Colonic mucosa (tissue), 4 donors: ENCODE measurements at regions not wholly inside any gene's neighbourhood (a gene's known extent, or its start where the extent isn't known, plus 50 kb on each side); places are given as distances from the start of the nearest gene placed in this dataset.

ENCODE experiments used
- DNase-seq: peaks from one replicate; pipeline ENCODE4 v3.0.0-alpha.2; 2020
- H3K27ac ChIP-seq: fragments of 200-600 bp; one replicate; pipeline ENCODE4 v1.8.0; 2021
- H3K27me3 ChIP-seq: fragments of 200-600 bp; one replicate; pipeline ENCODE4 v1.8.0; 2021
- H3K36me3 ChIP-seq: fragments of 200-600 bp; one replicate; pipeline ENCODE4 v1.8.0; 2021
- H3K4me1 ChIP-seq: fragments of 200-600 bp; one replicate; pipeline ENCODE4 v1.8.0; 2021; ENCODE audit warnings: mild to moderate bottlenecking
- H3K4me3 ChIP-seq: fragments of 200-600 bp; one replicate; pipeline ENCODE4 v1.8.0; 2021
- H3K9ac ChIP-seq, 2 donors: one replicate each; pipeline ENCODE4 v1.7.0; 2013; ENCODE audit warnings: control low read depth in 2 of 2, low read depth in 2 of 2, low read length in 2 of 2
- H3K9me3 ChIP-seq: fragments of 200-600 bp; one replicate; pipeline ENCODE4 v1.8.0; 2021
- intact Hi-C: fragments of 100-400 bp; cut with DNase I; formaldehyde crosslinking; loops from one replicate; pipeline ENCODE4 v1.14.1; 2022
- TF ChIP-seq, protein P1 (sequence below): fragments of 200-600 bp; IDR thresholded peaks from one replicate; pipeline ENCODE4 v1.8.0; 2022; ENCODE audit warnings: antibody characterized with exemption, mild to moderate bottlenecking
- donor health status: healthy.
- donor health status: DM: no; HTN: no; CAD: no.
- donor health status: DM: no; HTN: no; CAD: no.

DNA sequence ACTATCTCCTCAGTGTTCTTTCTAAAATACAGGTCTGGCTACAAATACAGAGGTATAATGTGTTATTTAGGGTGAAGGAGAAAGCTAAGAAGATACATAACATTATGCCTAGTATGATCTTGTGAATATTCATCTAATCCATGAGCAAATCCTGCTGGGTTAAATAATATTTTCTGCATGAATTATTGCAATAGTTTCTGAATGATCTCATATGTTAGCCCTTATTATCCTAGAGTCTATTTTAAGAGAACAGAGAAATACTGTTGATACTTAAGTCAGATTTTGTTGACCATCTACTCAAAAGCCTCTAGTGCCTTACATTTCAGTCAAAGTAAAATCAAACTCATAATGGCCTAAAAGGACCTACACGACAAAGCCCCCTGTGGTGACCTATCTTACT lies 382.3 kb downstream of the FIGN start:
- no peak overlapping the region for H3K9ac ChIP-seq
- H3K4me3 ChIP-seq = no peak overlapping the region
- TF ChIP-seq, protein P1, sequence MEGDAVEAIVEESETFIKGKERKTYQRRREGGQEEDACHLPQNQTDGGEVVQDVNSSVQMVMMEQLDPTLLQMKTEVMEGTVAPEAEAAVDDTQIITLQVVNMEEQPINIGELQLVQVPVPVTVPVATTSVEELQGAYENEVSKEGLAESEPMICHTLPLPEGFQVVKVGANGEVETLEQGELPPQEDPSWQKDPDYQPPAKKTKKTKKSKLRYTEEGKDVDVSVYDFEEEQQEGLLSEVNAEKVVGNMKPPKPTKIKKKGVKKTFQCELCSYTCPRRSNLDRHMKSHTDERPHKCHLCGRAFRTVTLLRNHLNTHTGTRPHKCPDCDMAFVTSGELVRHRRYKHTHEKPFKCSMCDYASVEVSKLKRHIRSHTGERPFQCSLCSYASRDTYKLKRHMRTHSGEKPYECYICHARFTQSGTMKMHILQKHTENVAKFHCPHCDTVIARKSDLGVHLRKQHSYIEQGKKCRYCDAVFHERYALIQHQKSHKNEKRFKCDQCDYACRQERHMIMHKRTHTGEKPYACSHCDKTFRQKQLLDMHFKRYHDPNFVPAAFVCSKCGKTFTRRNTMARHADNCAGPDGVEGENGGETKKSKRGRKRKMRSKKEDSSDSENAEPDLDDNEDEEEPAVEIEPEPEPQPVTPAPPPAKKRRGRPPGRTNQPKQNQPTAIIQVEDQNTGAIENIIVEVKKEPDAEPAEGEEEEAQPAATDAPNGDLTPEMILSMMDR = no peak
- H3K27me3 ChIP-seq = no peaks in the 10 kb centered on the region
- H3K27ac ChIP-seq = no peak overlapping the region
- intact Hi-C loops = no loop called here
- DNase-seq = no peak
- H3K36me3 ChIP-seq = no peaks in the 10 kb centered on the region
- no peaks in the 10 kb centered on the region for H3K4me1 ChIP-seq
- H3K9me3 ChIP-seq = no peaks in the 10 kb centered on the region

DNA sequence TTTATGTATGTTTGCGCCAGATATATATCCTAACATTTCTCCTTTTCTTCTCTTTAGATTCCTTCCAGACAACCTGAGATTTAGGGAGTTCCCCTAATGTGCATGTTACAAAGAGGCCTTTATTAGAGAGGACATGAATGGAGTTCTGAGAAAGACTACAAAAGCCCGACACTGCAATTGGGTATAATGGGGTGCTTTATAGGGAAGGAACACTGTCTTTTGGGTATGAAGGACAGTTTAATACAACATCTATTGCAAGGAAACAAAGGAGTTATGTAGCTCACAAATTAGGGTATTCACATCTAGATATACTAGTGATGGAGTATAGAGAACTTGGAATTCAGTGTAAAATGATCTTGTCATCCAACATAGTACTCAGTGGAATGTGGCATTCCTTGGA lies 383.8 kb downstream of the FIGN start:
- no peak overlapping the region for H3K27ac ChIP-seq
- H3K9ac ChIP-seq = no peak overlapping the region
- TF ChIP-seq, protein P1 = no peak
- DNase-seq = no peak
- H3K4me1 ChIP-seq = no peaks in the 10 kb centered on the region
- H3K9me3 ChIP-seq = no peaks in the 10 kb centered on the region
- H3K4me3 ChIP-seq = no peak overlapping the region
- no peaks in the 10 kb centered on the region for H3K27me3 ChIP-seq
- no peaks in the 10 kb centered on the region for H3K36me3 ChIP-seq
- intact Hi-C loops = no loop called here

DNA sequence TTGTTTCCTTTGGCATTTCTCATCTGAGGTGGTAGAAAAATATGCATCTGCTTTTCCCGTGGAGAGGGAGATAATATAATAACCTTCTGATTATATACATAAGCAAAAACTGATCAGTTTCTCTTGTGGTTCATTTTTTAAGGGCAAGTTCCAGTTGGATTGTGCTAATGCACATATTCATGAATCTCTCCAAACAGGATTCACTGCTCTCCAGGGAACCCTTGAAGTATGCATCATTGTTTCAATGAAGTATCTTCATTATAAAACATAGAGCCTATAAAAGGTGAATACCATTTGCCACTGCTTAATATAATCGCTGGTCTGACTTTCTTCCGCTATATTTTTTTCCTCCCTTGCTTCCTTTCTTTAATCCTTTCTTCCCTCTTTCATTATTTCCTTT lies 384.7 kb downstream of the FIGN start:
- no peak overlapping the region for H3K27ac ChIP-seq
- H3K9ac ChIP-seq = no peak overlapping the region
- H3K4me3 ChIP-seq = no peak overlapping the region
- TF ChIP-seq, protein P1 = no peak
- intact Hi-C loops = no loop called here
- no peak for DNase-seq
- H3K27me3 ChIP-seq = no peaks in the 10 kb centered on the region
- H3K36me3 ChIP-seq = no peaks in the 10 kb centered on the region
- H3K9me3 ChIP-seq = no peaks in the 10 kb centered on the region
- H3K4me1 ChIP-seq = no peaks in the 10 kb centered on the region

DNA sequence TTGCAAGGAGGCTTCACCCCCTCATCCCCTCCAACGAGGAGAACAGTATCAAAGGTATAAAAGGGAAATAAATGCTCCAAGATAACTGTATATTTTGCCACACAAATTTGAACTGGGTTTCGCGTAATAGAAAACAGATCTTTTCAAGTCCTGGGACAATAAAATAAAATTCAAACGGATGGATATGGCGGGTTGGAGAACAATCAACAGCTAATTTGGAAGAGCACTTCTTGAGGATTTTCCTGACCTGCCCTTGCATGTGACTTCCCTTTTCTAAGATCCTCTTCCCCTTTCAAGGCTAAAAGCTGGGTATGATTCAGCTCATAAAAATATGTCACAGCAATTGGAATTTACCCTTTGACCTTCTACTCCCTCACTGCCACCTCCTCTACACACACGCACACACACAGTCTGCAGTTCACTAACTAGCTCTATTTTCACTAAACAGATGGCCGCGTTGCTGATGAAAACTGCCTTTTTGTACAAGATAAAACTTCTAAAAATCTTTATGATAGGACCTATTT lies 386.9 kb downstream of the FIGN start:
- TF ChIP-seq, protein P1 = no peak
- H3K9me3 ChIP-seq = no peaks in the 10 kb centered on the region
- H3K4me3 ChIP-seq = peak overlapping the region; percentile 33
- no peaks in the 10 kb centered on the region for H3K4me1 ChIP-seq
- no peaks in the 10 kb centered on the region for H3K36me3 ChIP-seq
- intact Hi-C loops = loop anchor here (5.0 kb wide), 1 partner anchor 713 kb away; no protein-coding TSS in a partner anchor
- H3K27ac ChIP-seq = peak overlapping the region; percentile 48
- peak; percentile 43 for DNase-seq
- H3K27me3 ChIP-seq = no peaks in the 10 kb centered on the region
- no peak overlapping the region for H3K9ac ChIP-seq

DNA sequence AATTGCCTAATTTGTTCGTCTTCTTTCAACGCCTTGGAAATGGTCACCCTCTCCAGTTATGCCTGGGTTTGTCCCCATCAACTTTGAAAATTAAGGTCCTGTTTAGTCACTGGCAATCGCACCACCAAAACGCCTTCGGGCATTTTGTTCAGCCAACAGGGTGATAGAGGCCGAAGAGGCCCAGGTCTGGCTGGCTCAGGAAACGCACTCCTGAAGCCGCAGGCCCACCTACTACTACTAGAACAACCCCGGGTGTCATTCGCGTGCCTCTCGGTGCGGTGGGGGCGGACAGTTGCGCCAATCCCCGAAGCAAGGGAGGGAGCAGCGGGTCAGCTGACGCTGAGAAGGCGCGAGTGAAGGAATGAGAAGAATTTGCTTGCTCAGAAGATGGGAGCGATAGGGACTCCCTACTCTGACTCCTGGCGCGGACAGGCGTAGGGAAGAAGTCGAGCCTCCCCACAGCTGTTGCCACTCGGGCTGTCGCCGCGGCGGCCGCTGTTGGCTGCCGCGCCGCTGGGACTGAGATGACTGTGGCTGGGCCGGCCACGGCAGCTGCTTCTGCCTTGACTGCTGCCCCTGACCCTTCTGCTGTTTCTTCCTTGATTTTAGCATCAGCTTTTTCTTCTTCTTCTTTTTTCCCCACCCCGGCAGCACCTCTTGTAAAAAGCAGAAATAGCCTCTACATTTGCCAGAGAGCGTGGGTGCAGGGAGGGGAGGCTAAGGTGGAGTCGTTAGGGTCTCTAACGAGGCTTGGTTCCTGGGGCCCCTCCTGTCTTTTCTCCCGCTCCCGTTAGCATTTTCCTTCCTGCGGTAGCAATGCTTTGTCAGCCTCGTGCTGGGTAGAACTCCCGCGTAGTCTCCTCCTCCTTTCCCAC lies 387.6 kb downstream of the FIGN start:
- no peaks in the 10 kb centered on the region for H3K27me3 ChIP-seq
- peak overlapping the region; percentile 14 to 48 for H3K9ac ChIP-seq
- H3K36me3 ChIP-seq = no peaks in the 10 kb centered on the region
- TF ChIP-seq, protein P1 = no peak
- H3K4me3 ChIP-seq = peak overlapping the region; percentile 33
- no peaks in the 10 kb centered on the region for H3K9me3 ChIP-seq
- no peaks in the 10 kb centered on the region for H3K4me1 ChIP-seq
- intact Hi-C loops = loop anchor here (5.0 kb wide), 1 partner anchor 714 kb away; no protein-coding TSS in a partner anchor
- peak overlapping the region; percentile 48 for H3K27ac ChIP-seq
- DNase-seq = peak; percentile 46
